ENCODE measurements at regions not wholly inside any gene's neighbourhood (a gene's known extent, or its start where the extent isn't known, plus 50 kb on each side); places are given as distances from the start of the nearest gene placed in this dataset.
A peak's percentile ranks its signal among the peaks of the same experiment; 100 is the strongest.

DNA sequence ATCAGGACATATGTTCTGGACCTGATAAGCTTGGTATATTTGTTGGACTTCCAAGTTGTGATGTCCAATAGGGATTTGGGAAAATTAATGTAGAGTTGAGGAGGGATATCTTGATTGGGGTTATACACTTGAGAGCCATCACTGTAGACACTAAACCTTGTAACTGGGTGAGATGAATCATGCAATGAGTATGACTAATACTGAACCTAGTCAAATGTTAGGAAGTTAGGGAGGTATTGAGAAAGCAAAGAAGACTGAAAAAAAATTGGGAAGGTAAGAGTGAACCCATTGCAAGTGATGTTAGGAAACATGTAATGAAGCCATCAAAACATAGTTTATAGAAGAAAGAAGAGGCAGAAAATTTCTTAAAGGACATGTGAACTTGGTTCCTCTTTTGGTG is 668.4 kb upstream of the CDH9 start:
- H3K36me3 ChIP-seq (ENCODE audit: control insufficient read depth in 1 of 2, insufficient read depth in 2 of 2, low read depth in 1 of 2, low read length in 2 of 2): no peaks in the 10 kb centered on the region
- no peak overlapping the region for H3K4me2 ChIP-seq (ENCODE audit: low read length, poor library complexity, severe bottlenecking)
- H3K23ac ChIP-seq (ENCODE audit: low read length in 2 of 2): no peak overlapping the region
- no peaks in the 10 kb centered on the region for H3K27me3 ChIP-seq (ENCODE audit: control insufficient read depth in 1 of 2, insufficient read depth in 1 of 2, low read length in 2 of 2)
- no peak overlapping the region for H3K4ac ChIP-seq (ENCODE audit: low read depth in 1 of 2, low read length in 2 of 2)
- H3K14ac ChIP-seq (ENCODE audit: low read length in 2 of 2): no peak overlapping the region
- peaks cover 3% of the 10 kb centered on the region for H3K9me3 ChIP-seq (ENCODE audit: control insufficient read depth, low read length)
- no peak overlapping the region for H2BK15ac ChIP-seq (ENCODE audit: low read depth, poor library complexity, severe bottlenecking)
- no peak for DNase-seq
- no peak overlapping the region for H3K27ac ChIP-seq (ENCODE audit: low read length, poor library complexity, severe bottlenecking)
- no peak overlapping the region for H2BK12ac ChIP-seq (ENCODE audit: low read length in 2 of 2)
- no peak overlapping the region for H2AK5ac ChIP-seq (ENCODE audit: low read length, severe bottlenecking)
- no peak overlapping the region for H2BK120ac ChIP-seq (ENCODE audit: low read depth, low read length)
- H3K79me1 ChIP-seq (replicated peaks; ENCODE audit: low read length, poor library complexity, severe bottlenecking): no peaks in the 10 kb centered on the region
- H2AFZ ChIP-seq (ENCODE audit: low read depth, low read length): no peak overlapping the region
- no peak overlapping the region for H3K4me3 ChIP-seq (ENCODE audit: insufficient read depth in 1 of 2, low read depth in 1 of 2, low read length in 2 of 2)
- H2BK5ac ChIP-seq (ENCODE audit: low read depth, low read length, poor library complexity, severe bottlenecking): no peak overlapping the region
- no peak overlapping the region for H3K18ac ChIP-seq (ENCODE audit: low read depth in 1 of 2, low read length in 2 of 2)
- no peak overlapping the region for H4K91ac ChIP-seq (ENCODE audit: low read length)
- H3K9ac ChIP-seq (ENCODE audit: low read length): no peak overlapping the region
- H4K8ac ChIP-seq (ENCODE audit: low read length): no peak overlapping the region
- peaks cover 1% of the 10 kb centered on the region for H3K4me1 ChIP-seq (ENCODE audit: control insufficient read depth, insufficient read depth, low read depth, low read length)

DNA sequence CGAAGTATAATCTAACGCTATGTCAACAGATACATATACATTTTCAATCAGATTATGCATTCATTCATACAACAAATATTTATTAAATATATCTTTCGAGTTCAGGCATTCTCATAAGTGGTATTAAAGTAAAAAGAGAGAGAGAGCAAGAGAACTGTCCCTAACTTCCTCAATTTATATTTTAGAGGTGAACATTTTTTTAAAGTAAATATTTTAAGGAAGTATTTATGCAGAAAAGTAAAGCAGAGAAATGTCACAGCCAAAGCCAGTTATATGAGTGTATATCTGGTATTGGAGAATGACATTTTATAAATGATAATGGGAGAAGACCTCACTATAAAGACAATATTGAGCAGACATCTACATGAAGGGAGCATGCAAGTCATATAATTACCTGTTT is 667.3 kb upstream of the CDH9 start:
- Histone ChIP-seq H3K4ac (ENCODE audit: low read depth in 1 of 2, low read length in 2 of 2) (no peak overlapping the region), H3K18ac (ENCODE audit: low read depth in 1 of 2, low read length in 2 of 2) (no peak overlapping the region), H2AFZ (ENCODE audit: low read depth, low read length) (no peak overlapping the region), H2BK120ac (ENCODE audit: low read depth, low read length) (no peak overlapping the region), H3K4me2 (ENCODE audit: low read length, poor library complexity, severe bottlenecking) (no peak overlapping the region), H4K8ac (ENCODE audit: low read length) (no peak overlapping the region), H3K27ac (ENCODE audit: low read length, poor library complexity, severe bottlenecking) (no peak overlapping the region), H4K91ac (ENCODE audit: low read length) (no peak overlapping the region), H3K36me3 (ENCODE audit: control insufficient read depth in 1 of 2, insufficient read depth in 2 of 2, low read depth in 1 of 2, low read length in 2 of 2) (no peaks in the 10 kb centered on the region), H3K27me3 (ENCODE audit: control insufficient read depth in 1 of 2, insufficient read depth in 1 of 2, low read length in 2 of 2) (no peaks in the 10 kb centered on the region), H2BK15ac (ENCODE audit: low read depth, poor library complexity, severe bottlenecking) (no peak overlapping the region), H2AK5ac (ENCODE audit: low read length, severe bottlenecking) (no peak overlapping the region), H2BK5ac (ENCODE audit: low read depth, low read length, poor library complexity, severe bottlenecking) (no peak overlapping the region), H3K4me3 (ENCODE audit: insufficient read depth in 1 of 2, low read depth in 1 of 2, low read length in 2 of 2) (no peak overlapping the region), H3K23ac (ENCODE audit: low read length in 2 of 2) (no peak overlapping the region), H3K9ac (ENCODE audit: low read length) (no peak overlapping the region), H3K9me3 (ENCODE audit: control insufficient read depth, low read length) (no peaks in the 10 kb centered on the region), H2BK12ac (ENCODE audit: low read length in 2 of 2) (no peak overlapping the region), H3K79me1 (replicated peaks; ENCODE audit: low read length, poor library complexity, severe bottlenecking) (no peaks in the 10 kb centered on the region), H3K4me1 (ENCODE audit: control insufficient read depth, insufficient read depth, low read depth, low read length) (peaks cover 1% of the 10 kb centered on the region), H3K14ac (ENCODE audit: low read length in 2 of 2) (no peak overlapping the region)
- no CpG with 5 or more reads among the region's 3 CpGs for WGBS
- no peak for DNase-seq

DNA sequence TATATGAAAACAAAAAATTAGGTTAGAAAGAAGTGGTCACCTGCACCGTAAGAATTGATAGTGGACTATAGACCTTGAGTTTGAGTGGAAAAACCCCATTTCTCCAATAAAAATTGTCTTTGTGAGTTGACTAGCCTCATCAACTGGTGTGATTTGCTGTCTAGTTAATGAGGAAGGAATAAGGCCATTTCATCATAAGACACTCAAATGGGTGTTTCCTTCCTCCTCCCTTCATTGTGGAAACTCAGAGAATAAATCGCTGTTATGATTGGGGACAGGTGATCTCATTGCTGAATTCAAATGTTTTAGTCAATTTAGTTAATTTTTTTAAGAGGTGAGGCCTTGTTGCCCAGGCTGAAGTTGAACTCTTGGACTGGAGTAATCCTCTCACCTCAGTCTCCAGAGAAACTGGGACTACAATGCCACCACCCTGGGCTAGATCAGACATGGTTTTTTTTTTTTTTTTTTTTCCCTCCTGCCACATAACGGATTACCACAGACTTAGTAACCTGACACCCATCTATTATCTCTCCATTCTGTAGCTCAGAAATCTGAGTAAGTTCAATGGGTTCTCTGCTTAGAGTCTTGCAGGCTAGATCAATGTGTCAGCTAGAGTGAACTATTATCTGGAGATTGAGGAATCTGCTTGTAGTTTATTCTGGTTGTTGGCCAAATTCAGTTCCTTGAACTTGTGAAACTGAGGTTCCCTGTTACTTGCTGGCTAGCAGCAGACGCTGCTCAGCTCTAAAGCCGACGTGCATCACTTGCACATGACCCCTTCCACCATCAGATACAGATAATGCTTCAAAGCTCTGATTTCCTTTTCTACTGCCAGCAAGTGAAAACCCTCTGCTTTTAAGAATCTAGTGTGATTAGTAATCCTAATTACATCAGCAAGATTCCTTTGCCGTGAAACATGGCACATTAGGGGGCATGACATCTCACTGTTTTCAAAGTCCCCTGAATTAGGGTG is 663.8 kb upstream of the CDH9 start:
- Histone ChIP-seq H3K4ac (ENCODE audit: low read depth in 1 of 2, low read length in 2 of 2) (no peak overlapping the region), H3K27me3 (ENCODE audit: control insufficient read depth in 1 of 2, insufficient read depth in 1 of 2, low read length in 2 of 2) (no peaks in the 10 kb centered on the region), H4K8ac (ENCODE audit: low read length) (no peak overlapping the region), H3K18ac (ENCODE audit: low read depth in 1 of 2, low read length in 2 of 2) (no peak overlapping the region), H3K4me2 (ENCODE audit: low read length, poor library complexity, severe bottlenecking) (no peak overlapping the region), H2AFZ (ENCODE audit: low read depth, low read length) (peak overlapping the region; percentile 44), H3K36me3 (ENCODE audit: control insufficient read depth in 1 of 2, insufficient read depth in 2 of 2, low read depth in 1 of 2, low read length in 2 of 2) (no peaks in the 10 kb centered on the region), H3K9ac (ENCODE audit: low read length) (no peak overlapping the region), H3K79me1 (replicated peaks; ENCODE audit: low read length, poor library complexity, severe bottlenecking) (no peaks in the 10 kb centered on the region), H2AK5ac (ENCODE audit: low read length, severe bottlenecking) (no peak overlapping the region), H3K23ac (ENCODE audit: low read length in 2 of 2) (no peak overlapping the region), H3K4me1 (ENCODE audit: control insufficient read depth, insufficient read depth, low read depth, low read length) (peaks cover 1% of the 10 kb centered on the region), H3K27ac (ENCODE audit: low read length, poor library complexity, severe bottlenecking) (peak overlapping the region; percentile 71), H2BK15ac (ENCODE audit: low read depth, poor library complexity, severe bottlenecking) (no peak overlapping the region), H3K14ac (ENCODE audit: low read length in 2 of 2) (no peak overlapping the region), H4K91ac (ENCODE audit: low read length) (no peak overlapping the region), H3K4me3 (ENCODE audit: insufficient read depth in 1 of 2, low read depth in 1 of 2, low read length in 2 of 2) (no peak overlapping the region), H2BK12ac (ENCODE audit: low read length in 2 of 2) (no peak overlapping the region), H2BK5ac (ENCODE audit: low read depth, low read length, poor library complexity, severe bottlenecking) (peak overlapping the region; percentile 35), H3K9me3 (ENCODE audit: control insufficient read depth, low read length) (no peaks in the 10 kb centered on the region), H2BK120ac (ENCODE audit: low read depth, low read length) (no peak overlapping the region)
- DNase-seq: peak; percentile 25
- 61% methylated on average over 5 of the region's 7 CpGs for WGBS

DNA sequence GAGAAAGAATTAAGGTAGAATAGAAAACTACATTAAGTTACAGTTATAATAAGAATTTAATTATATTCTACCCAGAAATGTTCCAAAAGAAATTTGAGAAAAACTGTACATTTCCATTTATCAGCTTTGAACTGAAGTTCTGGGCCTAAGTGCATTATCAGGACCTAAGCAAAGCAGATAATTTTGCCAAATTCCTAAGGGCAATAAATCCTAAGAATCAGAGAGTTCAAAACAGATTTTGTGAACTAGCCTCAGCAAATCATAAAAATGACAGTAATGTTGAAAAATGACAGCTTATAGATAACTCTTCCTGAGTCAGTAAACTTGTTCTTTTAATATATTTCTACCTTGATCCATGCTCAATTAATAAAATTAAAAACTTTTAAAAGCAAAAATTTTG is 662.1 kb upstream of the CDH9 start:
- Histone ChIP-seq H3K27ac (ENCODE audit: low read length, poor library complexity, severe bottlenecking) (no peak overlapping the region), H3K23ac (ENCODE audit: low read length in 2 of 2) (no peak overlapping the region), H2AK5ac (ENCODE audit: low read length, severe bottlenecking) (no peak overlapping the region), H4K91ac (ENCODE audit: low read length) (no peak overlapping the region), H3K27me3 (ENCODE audit: control insufficient read depth in 1 of 2, insufficient read depth in 1 of 2, low read length in 2 of 2) (no peaks in the 10 kb centered on the region), H2BK12ac (ENCODE audit: low read length in 2 of 2) (no peak overlapping the region), H2AFZ (ENCODE audit: low read depth, low read length) (no peak overlapping the region), H3K4me1 (ENCODE audit: control insufficient read depth, insufficient read depth, low read depth, low read length) (peaks cover 1% of the 10 kb centered on the region), H3K14ac (ENCODE audit: low read length in 2 of 2) (no peak overlapping the region), H4K8ac (ENCODE audit: low read length) (no peak overlapping the region), H3K36me3 (ENCODE audit: control insufficient read depth in 1 of 2, insufficient read depth in 2 of 2, low read depth in 1 of 2, low read length in 2 of 2) (no peaks in the 10 kb centered on the region), H3K18ac (ENCODE audit: low read depth in 1 of 2, low read length in 2 of 2) (no peak overlapping the region), H2BK120ac (ENCODE audit: low read depth, low read length) (no peak overlapping the region), H3K4me2 (ENCODE audit: low read length, poor library complexity, severe bottlenecking) (no peak overlapping the region), H2BK15ac (ENCODE audit: low read depth, poor library complexity, severe bottlenecking) (no peak overlapping the region), H3K9me3 (ENCODE audit: control insufficient read depth, low read length) (no peaks in the 10 kb centered on the region), H3K4ac (ENCODE audit: low read depth in 1 of 2, low read length in 2 of 2) (no peak overlapping the region), H3K79me1 (replicated peaks; ENCODE audit: low read length, poor library complexity, severe bottlenecking) (no peaks in the 10 kb centered on the region), H3K9ac (ENCODE audit: low read length) (no peak overlapping the region), H2BK5ac (ENCODE audit: low read depth, low read length, poor library complexity, severe bottlenecking) (no peak overlapping the region), H3K4me3 (ENCODE audit: insufficient read depth in 1 of 2, low read depth in 1 of 2, low read length in 2 of 2) (no peak overlapping the region)
- DNase-seq: no peak
